AG09319 (cell line): ENCODE measurements at regions not wholly inside any gene's neighbourhood (a gene's known extent, or its start where the extent isn't known, plus 50 kb on each side); places are given as distances from the start of the nearest gene placed in this dataset.

Source experiments
- DNase-seq: peaks from one replicate; pipeline ENCODE4 v3.0.0-alpha.2; 2010; ENCODE audit warnings: low read depth; ENCODE audit errors: extremely low read depth
- CTCF ChIP-seq: IDR thresholded peaks from 2 replicates; pipeline ENCODE4 v1.5.1; 2011; ENCODE audit warnings: low read depth, mild to moderate bottlenecking, inconsistent platforms, low read length, moderate library complexity

GRCh38 chr17:12287953-12288352, 267.3 kb downstream of the MAP2K4 start:
- DNase-seq, result no peak

GRCh38 chr17:12290207-12290606, 269.5 kb downstream of the MAP2K4 start:
- TF ChIP-seq CTCF, result no peak
- no peak for DNase-seq

More at GRCh38 chr17:12287953-12288352, 267.3 kb downstream of the MAP2K4 start:
- no peak for TF ChIP-seq CTCF

DNA sequence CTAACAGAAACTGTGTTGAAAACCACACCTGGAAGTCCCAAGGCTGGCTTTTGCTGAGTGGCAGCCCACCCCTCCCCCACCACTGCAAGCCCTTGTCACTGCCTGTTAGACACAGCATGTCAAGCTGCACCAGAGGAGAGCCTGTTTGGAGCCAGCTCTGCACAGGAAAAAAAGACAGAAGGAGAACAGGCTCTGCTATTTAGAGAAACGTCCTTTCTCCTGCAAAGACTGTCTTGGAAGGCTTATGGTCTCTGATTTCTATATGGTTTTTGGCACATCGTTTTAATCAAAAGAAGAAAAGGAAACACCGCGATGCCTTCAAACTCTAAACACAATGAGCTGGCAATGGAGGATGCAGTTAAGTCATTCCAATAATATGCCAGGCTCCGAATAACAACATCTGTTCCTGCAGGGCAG, 275.5 kb downstream of the MAP2K4 start:
- DNase-seq, result no peak
- no peak for TF ChIP-seq CTCF

GRCh38 chr17:12301551-12301950, 280.9 kb downstream of the MAP2K4 start:
- DNase-seq, result no peak
- TF ChIP-seq CTCF, result no peak

- no peak for TF ChIP-seq CTCF
- no peak for DNase-seq
Measured at GRCh38 chr17:12302711-12303110, 282.0 kb downstream of the MAP2K4 start.

- no peak for DNase-seq
- TF ChIP-seq CTCF, result no peak
Measured at GRCh38 chr17:12310811-12311210, 290.1 kb downstream of the MAP2K4 start.

DNA sequence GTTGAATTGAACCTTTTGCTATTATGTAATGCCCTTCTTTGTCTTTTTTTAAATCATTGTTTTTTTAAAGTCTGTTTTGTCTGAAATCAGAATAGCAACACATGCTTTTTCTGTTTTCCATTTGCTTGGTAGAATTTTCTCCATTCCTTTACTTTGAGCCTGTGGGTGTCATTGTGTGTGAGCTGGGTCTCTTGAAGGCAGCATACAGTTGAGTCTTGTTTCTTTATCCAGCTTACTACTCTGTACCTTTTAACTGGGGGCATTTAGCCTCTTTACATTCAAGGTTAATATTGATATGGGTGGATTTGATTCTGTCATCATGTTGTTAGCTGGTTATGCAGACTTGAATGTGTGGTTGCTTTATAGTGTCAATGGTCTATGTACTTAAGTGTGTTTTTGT, 292.0 kb downstream of the MAP2K4 start:
- no peak for DNase-seq
- TF ChIP-seq CTCF, result no peak
